HG03064 (cell line): ENCODE measurements at regions not wholly inside any gene's neighbourhood (a gene's known extent, or its start where the extent isn't known, plus 50 kb on each side); places are given as distances from the start of the nearest gene placed in this dataset.

ENCODE experiments used
- ATAC-seq: cut with Tn5 transposase; IDR thresholded peaks from one replicate; pipeline ENCODE4 v1.9.1; 2021; ENCODE audit warnings: low read depth; ENCODE audit not compliant: unreplicated experiment

DNA sequence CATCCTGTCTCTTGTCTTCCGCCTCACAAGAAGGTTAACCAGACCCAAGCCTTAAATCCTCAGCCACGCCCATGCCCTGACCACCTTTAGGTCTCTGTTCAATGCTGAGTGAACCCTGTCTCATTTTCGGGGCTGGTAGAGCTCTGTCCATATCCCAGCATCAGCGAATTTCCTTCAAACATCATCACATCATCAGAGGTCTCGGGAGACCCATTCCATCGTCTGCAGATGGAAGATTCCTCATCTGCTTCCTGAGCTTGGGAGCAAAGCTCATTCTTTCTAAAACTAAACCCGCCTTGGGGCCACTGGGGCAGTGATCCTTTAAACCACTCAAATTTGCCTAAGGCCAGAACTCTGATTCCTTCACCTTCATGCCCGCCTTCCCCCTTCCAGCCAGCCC, 173.7 kb downstream of the TTC32 start:
- ATAC-seq: no peak

DNA sequence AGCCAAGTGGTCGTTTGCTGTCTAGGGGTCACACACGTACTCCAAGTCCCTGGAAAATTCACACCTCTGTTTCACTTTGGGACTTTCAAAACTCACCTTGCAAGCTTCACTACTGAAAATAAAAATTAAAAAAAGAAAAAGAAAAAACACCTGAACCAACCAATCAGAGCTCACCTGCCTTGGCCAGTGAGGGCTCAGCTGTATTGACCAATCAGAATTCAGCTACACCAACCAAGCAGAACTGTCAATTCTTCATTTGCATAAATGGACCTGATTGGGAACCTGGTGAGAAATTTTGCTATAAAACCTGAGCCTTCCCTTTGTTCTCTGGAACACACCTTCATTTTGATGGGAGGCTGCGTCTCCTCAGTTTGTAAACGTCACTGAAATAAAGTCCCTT, 176.4 kb downstream of the TTC32 start:
- ATAC-seq: no peak

DNA sequence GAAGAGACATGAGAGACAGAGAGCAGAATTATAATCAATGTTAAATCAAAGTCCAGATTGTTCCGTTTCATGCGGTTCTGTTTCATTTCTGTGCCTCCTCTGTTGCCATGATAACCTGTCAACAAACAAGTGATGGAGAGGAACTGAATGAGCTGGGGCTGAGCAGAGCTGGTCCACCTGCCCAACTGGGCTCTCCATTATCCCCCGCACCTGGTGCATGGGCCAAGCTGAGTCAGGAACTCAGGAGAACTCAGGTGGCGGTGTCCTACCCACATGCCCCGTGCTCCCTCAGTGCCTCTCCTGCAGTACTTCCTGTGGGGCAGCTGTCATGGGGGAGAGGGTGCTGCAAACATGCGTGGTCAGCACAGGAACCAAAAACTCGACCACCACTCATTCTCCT, 178.8 kb downstream of the TTC32 start:
- no peak for ATAC-seq

DNA sequence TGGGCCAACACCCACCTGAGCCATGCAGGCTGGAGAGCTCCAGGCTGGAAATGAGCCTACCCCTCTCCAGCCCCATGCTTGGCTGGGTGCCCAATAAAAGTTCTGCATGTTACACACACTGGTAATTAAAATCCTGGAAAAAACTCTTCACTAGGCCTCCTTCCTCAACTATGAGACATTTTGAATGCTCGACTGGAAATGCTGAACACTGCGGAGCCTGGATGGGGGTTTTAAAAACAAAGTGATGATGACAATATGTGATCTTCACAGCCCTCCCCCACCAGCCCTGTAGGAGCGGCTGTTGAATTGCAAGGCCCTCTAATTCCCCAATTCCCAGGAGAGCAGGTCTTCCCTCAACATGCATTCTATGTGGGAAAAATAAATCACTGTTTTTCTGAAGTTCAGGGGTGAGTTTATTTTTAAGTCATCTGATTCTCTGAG, 179.2 kb downstream of the TTC32 start:
- ATAC-seq: no peak

DNA sequence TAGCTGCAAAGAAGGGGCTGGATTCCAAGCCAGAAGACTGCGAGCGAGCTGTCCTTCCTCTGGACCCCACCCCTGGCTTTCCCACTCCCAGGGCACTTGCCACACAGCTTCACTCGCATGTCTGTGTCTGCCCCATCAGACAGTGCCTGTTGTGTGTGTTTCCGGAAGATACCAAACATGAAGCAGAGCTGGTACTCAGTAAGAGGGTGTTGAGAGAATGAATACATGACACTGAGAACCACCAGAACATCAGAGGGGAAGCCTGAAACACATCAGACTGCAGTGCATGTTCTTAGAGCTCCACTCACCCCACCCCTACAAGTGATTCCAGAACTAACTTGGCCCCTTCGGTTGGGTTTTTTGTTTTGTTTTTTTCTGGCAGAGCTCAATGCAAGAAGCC, 181.5 kb downstream of the TTC32 start:
- ATAC-seq: no peak

DNA sequence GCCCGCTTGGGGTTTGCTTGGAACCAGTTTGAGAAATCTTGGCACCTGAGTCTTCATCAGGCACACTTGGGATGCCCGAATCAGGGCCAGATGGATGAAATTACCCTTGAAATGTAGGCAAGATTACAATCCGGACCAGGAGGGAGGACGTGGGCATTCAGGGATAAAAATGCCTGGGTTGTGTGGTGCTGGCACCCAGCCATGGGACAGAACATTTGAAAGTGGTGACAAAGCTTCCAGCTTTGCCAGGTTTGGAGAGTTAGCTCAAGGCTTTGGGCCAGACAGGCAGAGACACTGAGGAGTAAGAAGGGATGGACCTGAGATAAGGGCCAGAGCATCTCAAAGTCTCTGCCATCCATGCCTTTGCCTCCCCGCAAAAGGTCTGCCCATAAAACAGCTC, 182.2 kb downstream of the TTC32 start:
- no peak for ATAC-seq

DNA sequence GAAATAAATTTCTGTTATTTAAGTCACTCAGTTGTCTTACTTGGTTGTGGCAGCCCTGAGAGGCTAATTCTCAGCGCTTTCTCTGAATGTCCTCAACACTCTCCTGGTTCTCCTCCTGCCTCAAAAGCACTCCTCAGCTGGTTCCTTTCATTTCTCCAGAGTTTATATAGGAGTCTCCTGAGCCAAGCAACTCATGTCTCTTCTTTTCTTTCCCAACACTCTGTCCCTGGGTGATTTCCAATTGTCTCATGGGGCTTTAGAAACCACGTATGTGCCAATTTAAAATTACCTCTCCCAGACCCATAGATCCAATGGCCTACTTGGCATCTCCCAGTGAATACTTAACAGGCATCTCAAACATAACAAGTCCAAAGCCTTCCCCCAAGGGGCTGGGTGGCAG, 184.3 kb downstream of the TTC32 start:
- ATAC-seq: no peak

DNA sequence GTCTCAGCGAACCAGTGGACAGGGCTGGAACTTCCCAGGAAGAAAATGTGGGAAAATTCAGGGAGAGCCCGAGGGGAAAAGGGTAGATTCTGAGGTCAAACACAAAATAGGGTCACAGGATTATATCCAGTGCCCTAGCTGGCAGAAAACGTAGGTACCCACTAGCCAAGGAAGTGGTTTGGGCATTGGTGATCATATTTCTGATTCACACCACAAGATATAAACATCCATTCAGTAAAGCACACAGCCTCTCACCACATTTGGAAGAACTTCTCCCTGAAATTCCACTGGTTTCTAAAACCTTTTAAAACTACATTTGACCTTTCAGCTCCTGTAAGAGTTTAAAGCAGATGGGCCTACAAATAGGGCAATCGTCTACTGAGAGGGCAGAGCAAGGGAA, 186.9 kb downstream of the TTC32 start:
- ATAC-seq: no peak

DNA sequence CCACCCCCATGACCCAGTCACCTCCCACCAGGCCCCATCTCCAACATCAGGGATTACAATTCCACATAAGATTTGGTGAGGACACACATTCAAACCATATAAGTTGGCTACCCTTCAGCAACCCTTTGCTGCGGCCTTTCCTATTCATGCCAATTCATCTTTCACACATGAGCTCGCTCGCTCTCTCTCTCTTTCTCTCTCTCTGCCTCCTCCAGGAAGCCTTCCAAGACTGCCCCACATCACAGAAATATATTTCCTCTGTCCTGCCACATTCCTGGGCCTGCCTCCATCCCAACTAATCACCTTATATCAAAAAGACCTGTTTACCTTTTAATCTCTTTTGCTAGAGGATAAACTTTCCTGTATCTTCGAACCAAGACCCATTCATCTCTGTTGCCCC, 188.9 kb downstream of the TTC32 start:
- ATAC-seq: no peak

DNA sequence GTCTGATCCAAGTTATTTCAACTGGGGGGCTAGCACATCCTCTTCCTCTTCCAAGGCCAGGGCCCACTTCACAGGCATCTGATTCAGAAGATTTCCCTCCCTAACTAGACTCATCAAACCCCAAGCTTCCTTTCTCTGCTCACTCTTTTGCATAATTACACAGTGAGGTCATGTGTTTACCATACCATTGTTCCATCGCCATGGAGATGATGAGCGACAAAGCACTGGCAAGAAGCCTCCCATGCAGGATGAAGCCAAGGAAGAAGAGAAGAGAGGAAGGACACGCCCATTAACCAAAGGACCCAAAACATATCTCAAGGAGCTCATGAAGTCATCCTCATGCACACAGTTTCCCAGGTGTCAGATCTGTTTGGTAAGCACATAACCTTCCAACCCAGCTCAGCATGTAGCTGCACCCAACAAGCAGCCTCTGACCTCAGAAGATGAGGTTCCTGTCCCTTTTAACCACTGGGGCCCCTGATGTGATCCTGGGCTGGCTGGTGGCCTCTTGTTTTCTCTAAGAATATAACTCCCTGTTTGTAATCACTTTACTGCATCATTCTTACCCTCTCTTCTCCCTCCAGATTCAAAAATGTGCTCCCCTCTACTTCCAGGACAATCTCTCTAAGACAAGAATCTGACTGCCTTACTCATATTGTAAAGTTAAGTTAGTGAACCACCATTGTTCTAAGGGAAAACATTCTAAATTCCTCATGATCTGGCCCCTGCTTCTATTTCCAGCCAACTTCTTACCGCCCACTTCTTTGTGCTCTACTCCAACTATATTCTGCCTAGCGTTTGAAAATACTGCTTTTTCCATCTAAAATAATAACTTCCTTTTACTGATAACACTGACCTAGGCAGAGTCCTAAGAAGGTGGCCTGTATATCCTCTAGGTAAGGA, 190.1 kb downstream of the TTC32 start:
- no peak for ATAC-seq

DNA sequence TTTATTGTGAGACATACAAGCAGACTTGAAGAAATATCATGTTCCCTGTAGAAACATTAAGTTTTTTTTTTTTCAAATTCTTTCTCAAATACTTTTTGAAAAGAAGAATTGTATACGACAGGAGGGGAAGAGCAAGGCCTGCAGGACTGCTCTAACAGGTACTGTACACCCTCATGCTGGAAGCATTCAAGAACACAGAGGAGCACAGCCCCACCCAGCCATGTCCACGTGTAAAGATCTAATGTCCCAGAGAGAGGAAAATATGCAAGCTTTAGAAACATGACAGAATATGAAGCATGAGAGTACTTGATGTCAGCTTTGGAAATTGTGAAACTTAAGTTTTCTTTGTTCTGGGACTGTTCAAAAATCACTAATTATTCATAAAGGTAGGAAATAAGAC, 191.6 kb downstream of the TTC32 start:
- ATAC-seq: no peak

DNA sequence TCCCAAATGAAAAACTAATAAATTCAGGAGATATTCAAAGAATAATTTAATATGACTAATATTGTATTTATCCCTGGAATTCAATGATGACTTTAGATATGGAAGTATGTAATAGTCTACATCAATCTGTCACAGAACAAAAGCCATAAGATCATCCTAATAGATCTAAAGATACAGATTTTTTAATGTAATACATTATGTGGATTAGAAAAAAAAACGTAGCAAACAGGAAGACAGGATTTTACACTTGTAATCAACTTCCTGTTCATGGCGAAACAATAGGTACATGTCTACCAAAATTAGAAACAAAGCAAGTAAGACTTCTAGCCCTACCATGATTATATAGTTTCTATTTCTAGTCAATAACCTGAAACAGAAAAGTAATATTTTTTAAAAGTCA, 192.2 kb downstream of the TTC32 start:
- no peak for ATAC-seq

DNA sequence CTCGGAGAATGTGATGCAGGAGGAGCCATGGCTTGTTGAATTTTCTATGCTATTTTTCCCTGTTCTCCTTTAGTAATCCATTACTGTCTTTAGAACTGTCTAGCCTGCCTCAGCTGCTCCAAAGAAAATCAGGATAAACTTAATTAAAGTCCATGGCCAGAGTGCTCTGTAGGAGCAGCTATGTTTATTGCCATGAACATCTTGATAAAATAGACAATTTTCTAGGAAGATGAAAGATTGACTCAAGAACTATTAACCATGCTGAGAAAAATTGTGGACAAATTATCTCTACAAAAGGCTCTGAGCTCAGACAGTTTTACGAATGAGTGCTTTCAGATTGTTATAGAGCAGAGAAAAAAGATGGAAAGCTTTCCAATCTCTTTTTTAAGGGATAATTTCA, 193.0 kb downstream of the TTC32 start:
- no peak for ATAC-seq

DNA sequence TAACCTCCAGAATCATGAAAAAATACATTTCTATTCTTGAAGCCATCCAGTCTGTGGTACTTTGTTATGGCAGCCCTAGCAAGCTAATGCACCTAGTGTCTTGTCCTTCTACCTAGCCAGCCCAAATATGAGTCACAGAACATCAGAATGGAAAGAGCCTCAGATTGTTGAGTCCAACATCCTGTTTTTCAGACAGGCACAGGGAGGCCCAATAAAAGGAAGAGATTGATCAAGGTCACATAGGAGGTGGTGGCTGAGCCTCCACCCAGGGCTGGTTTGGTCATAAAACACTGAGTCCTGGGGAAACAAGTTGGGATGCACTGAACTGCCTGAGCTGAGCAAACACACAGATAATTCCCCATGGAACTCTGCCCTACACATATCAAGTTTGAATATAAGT, 195.5 kb downstream of the TTC32 start:
- no peak for ATAC-seq

DNA sequence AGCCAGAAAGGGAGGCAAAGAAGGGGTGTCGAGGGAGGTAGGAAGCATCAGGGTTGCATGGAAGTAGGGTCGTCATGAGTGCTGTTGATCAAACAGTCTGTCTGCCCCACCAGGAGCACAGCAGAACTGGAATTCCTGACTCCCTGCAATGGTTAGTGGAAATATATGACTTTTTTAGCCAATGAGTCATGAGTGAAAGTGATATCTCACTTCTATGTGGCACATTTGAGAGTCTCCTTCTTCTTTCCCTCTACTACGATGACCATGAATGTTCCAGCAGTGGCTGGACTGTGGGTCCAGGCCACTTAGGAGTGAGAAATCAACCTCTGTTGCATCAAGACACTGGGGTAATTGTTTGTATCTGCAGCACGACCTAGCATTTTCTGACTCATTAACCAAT, 199.5 kb downstream of the TTC32 start:
- no peak for ATAC-seq

DNA sequence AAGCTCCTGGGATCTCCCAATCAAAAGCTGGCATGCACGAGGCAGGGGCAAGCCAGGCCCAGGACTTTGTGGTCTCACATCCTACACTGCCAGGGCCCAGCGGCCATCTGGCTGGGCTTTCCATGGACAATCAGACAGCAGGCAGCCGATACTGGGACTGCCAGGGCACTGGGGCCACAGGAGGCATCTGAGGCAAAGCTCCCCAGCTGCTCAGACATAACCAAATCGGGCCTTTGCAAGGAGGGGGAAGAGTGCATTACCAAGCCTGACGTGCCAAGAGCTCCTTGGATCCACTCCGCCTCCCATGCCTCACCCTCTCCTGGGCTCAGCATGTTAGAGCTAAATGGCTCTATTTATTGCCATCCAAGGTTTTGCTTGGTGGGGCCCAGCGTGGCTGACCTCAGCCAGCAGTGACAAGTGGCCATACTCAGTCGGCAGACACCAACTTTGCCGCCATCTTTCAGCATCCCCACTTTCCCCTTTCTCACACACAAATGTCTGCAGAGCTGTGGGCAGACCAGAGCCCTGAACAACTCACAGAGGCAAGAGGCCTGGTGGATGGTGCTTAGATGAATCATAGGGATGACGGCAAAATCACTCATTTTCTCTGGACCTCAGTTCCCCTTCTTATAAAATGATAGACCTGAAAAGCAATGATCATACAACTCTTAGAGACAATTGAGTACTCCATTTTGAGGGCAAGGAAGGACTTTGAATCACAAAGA, 200.8 kb downstream of the TTC32 start:
- no peak for ATAC-seq

DNA sequence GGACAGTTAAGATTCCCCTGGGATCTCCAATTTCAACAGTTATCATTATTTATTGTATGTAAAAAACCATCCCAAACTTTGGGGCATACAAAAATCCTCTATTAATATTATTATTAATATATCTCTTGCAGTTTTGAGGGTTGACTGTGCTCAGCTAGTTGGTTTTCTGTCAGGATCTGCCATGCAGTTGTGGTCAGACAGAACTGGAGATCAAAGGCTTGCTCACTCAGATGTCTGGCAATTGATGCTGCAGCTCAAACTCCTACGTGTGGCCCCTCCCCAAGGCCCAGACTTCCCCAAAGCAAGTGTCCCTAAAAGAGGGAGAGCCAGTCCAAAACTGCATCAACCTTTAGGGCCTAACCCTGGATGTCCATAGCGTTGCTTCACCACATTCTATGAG, 204.7 kb downstream of the TTC32 start:
- no peak for ATAC-seq

DNA sequence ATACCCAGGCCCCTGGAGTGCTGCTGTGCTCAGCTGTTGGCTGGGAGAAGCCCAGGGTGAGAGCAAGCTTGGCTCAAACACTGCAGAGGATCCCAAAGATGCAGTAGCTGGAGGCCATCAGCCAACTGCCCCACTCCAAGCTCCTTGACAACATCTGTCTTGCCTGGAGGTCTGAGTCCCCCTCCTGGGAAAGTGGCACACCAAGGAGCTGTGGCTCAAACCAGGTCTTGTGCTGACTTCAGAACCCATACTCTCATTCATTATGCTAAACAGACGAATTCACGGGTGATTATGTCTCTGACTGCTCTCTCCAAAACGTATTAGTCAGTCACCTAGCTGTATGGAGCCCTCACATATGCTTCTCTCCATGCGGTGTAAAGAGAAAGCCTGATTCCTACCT, 206.1 kb downstream of the TTC32 start:
- ATAC-seq: no peak

DNA sequence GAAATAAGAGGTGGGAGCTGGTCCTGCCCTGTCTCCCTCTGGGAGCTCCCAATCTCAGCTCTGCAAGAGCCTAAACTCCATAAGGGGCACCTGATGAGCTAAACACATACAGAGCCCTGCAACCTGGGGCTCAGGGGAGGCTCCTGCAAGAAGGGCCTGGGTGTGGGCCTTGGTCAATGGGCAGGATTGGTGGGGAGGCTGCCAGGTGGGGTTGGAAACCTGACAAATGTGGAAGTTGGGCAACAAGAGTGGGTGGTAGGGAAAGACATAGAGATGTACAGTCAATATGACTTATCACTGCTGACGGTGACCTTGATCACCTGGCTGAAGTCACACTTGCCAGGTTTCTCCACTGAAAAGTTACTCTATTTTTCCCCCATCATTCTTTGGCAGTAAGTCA, 209.9 kb downstream of the TTC32 start:
- no peak for ATAC-seq

DNA sequence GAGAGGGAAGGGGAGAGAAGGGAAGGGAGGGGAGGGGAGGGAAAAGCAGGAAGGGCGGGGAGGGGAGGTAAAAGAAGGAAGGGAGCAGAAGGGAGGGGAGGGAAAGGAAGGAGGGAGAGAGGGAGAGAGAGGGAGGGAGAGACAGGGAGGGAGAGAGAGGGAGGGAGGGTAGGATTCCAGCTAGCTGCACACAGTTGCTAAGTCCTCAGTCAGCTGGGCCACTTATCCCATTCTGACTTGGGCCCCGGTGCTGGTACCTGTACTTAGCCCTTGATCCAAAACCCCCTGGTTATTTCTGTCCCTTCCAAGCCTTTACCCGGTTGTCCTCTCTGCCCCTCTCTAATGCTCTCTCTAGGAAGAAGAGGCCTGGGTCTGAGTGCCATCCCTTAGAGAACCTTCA, 211.4 kb downstream of the TTC32 start:
- no peak for ATAC-seq

DNA sequence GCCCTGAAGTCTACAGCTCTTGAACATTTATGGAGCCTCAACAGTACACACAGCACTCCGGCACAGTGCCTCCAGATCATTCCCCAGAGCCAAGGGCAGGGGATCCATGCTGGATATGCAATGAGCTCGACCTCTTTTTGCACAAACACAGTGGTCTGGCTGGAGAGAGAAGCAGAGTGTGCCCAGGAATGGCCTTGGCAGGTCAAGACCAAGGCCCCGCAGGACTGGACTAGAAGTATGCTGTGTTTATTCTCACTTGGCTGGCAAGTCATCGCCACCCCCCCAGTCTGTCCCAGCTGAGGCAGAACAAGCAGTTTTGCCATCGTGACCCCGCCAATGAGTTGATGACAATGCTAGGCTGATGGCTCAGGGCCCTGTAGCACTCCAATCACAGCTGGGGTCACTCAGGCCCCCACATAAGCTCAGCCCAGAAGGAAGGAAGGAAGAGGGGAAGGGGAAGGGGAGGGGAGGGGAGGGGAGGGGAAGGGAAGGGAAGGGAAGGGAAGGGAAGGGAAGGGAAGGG, 212.1 kb downstream of the TTC32 start:
- no peak for ATAC-seq

DNA sequence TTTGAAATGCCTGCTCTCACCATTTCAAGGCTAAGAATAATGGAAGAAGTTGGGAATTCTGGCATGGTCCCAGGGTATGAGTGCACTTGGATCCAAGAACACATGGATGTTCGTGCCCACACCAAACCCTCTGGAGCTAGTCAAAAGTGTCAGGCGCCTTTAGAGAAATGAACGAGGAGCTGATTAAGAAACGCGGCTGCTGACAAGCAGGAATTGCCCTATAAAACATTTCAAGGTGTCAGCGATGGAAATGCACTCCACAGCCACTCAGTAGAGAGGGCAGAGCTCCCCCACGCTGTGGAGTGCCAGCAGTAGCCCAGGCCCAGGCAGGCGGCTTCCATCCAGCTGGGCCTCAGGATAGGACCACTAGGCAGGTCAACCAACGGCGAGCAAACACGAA, 213.7 kb downstream of the TTC32 start:
- no peak for ATAC-seq
